AG08395 (cell line): ENCODE measurements at regions not wholly inside any gene's neighbourhood (a gene's known extent, or its start where the extent isn't known, plus 50 kb on each side); places are given as distances from the start of the nearest gene placed in this dataset.
"Not testable (repeated sequence)": the region's sequence is repeated elsewhere in the genome, so short reads cannot be mapped to it uniquely, and the experiment has no call there.

Source experiments
- DNase-seq: peaks from one replicate; pipeline ENCODE4 v3.0.0; 2012; ENCODE audit warnings: mixed read lengths, low spot score

- DNase-seq: no peak
These were observed 1680.9 kb downstream of the OLFM4 start for GRCh38 chr13:54709546-54709945.

GRCh38 chr13:54733639-54734038, 1705.0 kb downstream of the OLFM4 start:
- no peak for DNase-seq

GRCh38 chr13:54737211-54737610, 1708.6 kb downstream of the OLFM4 start:
- DNase-seq: not testable (repeated sequence)

DNA sequence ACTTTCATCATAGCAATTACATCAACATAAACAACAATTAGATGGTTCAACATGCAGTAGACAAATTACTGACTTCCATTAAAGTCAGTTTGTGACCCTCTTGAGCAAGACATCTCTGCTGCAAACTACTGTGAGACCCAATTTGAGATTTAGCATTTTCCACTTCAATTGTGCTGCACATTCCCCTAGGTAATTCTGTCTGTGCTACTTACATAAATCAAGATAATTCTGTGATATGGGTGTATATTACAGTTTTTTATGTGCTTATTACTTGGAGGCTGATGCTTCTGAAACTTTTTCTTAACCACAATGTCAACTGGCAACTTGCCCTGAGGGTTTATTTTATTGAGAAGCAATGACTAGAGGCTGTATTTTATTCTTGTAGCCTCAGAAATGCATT, 1714.4 kb downstream of the OLFM4 start:
- DNase-seq: no peak

DNA sequence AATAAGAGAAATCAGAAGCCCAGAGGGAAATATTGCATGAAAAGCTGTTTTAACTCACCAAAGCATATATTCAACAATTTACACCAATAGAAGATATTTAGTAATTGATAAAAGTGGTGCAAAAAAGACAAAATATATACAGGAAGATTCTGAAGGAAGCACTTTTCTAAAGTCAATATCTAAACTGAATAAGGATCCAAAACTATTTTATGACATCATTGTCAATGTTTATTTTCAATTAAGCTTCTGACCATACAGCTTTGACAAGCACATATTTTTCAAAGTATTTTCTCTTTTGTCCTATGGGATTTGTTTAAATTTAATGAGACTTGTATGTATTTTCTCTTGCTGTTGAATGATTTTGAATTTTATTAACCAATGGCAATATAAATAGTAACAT, 1716.1 kb downstream of the OLFM4 start:
- no peak for DNase-seq

DNA sequence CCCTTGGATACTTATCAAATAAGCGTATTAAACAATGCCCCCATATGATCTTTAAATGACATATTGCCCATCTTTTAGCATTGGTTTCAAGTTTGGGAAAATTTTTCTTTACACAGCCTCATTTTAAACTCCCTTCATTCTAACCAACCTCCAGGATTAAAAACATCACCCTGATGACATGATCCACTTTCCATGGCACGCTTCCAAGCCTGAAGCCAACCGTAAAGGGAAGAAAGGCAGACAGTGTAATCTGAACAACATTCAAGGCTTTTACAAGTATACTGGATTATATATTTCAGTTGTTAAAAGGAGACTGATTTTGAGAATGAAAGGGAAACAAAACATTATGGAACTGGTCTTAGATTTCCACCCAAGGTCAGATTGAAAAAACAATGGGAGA, 1721.9 kb downstream of the OLFM4 start:
- DNase-seq: no peak

DNA sequence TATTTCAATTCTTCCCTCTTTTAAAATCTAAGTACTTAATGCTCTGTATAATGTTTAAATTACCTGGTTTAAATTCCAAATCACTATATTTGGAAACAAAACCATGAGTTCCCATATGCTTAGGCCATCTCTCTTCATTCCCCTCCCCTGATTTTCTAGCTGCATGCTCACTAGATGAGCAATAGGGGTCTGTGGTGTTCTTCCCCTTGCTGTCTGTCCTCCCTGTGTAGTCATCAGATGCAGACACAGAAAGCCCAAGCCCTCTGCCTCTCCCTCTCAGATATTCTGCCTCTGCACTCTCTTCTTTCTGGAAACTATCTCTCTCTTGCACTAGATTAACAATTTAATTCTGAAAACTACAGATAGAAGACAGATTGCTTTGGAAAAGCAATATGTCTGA, 1730.2 kb downstream of the OLFM4 start:
- no peak for DNase-seq

DNA sequence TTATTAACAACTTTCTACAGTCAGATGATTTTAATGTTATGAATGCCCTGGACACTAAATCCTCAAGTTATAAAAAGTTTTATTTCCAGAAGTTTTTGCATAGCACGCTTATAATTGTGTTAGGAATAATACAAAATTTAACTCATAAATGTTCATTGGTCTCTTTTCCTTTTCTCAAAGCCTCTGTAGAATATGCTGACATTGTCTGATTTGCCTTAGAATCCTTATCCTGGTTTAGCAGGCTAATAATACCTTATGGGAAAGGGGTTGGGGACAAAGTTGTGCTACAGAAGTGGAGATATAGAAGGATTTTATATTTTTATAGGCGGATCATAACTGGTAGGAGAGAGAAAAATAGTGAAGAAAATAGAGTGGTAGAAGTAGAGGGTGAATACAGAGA, 1739.6 kb downstream of the OLFM4 start:
- no peak for DNase-seq

DNA sequence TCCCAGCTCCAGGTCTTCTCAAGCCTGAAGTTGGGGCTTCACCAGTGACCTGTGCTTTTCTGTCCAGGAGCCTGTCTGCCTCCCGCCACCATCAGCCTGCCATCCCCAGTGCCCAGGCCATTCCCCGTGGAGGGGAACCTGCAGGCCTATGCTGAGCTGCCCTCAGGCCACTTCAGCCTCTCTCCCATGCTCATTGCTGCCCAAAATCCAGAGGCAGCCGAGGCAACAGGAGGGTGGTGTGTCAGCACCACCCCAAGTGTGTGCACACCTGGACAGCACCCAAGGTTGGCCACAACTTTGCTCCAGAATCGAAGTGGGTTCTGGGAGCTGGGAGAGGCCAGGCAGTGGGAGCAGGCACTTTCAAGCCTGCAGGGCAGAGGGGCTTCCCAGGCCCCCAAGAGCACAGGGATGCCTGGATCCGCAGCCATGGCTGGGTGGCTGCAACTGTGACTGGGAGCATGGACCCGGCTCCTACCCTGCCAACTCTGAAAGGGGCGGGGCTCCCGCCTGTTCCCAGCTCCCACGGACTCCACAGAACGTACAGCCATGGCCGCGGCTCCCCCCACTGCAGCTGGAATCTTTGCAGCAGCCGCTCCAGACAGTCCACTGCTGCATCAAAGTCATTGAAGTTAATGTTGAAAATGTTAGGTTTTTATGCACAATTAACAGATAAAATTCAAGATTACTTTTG, 1747.0 kb downstream of the OLFM4 start:
- DNase-seq: no peak

DNA sequence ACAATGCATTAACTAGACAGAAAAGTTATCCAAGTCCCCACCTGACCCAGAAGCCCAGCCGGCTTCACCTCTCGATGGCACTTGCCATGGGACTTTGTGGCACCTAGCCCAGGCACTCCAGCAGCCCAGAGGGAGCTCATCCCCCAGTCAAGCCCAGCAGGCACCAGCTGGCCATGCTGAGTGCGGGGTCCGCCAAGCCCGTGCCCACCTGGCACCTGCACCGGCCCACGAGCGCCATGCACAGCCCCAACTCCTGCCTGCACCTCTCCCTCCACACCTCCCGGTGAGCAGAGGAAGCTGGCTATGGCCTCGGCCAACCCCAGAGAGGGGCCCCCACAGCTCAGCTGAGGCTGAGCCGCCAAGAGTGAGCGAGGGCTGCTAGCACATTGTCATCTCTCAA, 1759.1 kb downstream of the OLFM4 start:
- DNase-seq: no peak

DNA sequence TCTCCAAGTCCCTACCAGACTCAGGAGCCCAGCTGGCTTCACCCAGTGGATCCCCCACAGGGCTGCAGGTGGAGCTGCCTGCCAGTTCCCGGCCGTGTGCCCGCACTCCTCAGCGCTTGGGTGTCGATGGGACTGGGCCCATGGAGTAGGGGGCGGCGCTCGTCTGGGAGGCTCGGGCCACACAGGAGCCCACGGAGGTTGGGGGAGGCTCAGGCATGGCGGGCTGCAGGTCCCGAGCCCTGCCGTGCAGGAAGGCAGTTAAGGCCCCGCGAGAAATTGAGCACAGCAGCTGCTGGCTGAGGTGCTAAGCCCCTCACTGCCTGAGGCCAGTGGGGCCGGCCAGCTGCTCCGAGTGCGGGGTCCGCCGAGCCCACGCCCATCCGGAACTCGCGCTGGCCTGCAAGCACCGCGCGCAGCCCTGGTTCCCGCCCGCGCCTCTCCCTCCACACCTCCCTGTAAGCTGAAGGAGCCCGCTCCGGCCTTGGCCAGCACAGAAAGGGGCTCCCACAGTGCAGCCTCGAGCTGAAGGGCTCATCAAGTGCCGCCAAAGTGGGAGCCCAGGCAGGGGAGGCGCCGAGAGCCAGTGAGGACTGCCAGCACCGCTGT, 1771.1 kb downstream of the OLFM4 start:
- no peak for DNase-seq

- DNase-seq: no peak
These were observed 1773.6 kb downstream of the OLFM4 start for GRCh38 chr13:54802226-54802625.

GRCh38 chr13:54805743-54806142, 1777.1 kb downstream of the OLFM4 start:
- no peak for DNase-seq

DNA sequence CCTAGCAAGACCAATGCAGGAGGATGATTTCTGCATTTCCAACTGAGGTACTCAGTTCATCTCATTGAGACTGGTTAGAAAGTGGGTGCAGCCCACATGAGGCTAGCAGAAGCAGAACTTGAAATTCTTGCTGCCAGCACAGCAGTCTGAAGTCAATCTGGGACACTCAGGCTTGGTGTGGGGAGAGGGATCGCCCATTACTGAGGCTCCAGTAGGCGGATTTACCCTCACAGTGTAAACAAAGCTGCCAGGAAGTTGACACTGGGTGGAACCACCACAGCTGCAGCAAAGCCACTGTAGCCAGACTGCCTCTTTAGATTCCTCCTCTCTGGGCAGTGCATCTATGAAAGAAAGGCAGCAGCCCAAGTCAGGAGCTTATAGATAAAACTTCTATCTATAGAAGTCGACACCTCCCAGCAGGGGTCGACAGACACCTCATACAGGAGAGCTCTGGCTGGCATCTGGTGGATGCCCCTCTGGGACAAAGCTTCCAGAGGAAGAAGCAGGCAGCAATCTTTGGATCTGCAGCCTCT, 1793.4 kb downstream of the OLFM4 start:
- DNase-seq: not testable (repeated sequence)

- not testable (repeated sequence) for DNase-seq
These were observed 1800.9 kb downstream of the OLFM4 start for GRCh38 chr13:54829391-54830068.

DNA sequence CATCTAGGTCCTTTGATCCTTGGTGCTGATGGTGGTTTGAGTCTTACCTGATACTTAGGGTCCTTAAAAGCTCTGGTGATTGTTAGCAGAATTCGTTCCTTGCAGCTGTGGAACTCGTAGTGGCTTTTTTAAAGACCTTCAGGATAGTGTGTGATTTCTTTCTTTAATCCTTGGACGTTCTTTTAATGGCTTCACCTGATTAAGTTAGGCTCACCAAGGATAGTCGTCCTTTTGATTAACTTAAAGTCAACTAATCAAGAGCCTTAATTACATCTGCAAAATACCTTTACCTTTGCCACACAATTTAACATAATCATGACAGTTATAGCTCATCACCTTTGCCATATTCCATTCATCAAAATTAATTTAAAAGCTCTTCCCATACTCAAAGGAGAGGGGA, 1807.7 kb downstream of the OLFM4 start:
- DNase-seq: no peak

DNA sequence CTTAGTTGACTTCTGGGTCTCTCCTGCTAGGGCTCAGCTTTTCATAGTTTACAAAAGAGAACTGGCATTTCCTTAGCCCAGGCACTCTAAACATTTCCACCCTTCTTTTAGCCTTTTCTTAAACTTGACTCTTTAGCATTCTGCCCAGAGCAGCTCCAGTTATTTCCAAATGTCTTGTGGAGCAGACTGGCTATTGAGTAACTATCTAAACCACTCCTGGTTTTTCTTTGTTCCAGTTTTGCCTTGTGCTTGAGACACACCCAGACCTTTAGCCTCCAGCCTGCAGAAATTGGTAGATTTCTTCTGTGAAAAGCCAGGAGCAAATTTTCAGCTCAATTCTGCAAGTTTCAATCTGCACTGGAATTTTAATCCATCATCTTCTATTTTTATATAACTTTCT, 1813.1 kb downstream of the OLFM4 start:
- DNase-seq: no peak

DNA sequence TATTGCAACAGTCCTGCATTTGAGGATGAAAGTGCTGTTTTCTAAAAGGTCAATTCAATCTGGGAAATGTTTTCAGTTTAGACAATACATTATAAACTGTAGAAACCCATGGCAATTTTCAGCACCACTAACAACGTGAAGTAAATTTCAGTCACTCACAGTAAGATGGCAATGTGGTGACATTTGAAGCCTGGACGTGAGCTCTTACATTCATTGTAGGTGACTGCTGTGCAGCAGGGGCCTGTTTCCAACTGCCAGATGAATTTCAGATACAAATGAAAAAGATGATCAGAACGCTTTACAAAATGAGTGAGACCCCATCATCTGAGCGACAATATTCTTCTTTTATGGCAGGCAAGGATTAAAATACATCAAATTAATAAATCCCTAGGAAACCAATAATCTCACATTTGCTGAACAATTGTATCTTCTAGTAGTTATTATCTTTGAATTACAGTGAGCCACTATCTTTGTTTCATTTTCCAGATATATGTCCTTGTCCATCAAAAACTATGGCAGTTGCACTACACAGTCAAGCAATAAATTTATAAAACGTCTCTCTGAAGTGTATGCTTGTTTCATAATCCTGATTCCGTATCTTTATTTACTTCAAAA, 1816.8 kb downstream of the OLFM4 start:
- DNase-seq: no peak

GRCh38 chr13:54852831-54853230, 1824.2 kb downstream of the OLFM4 start:
- DNase-seq: no peak

GRCh38 chr13:54859827-54860226, 1831.2 kb downstream of the OLFM4 start:
- no peak for DNase-seq

- DNase-seq: no peak
These were observed 1846.5 kb downstream of the OLFM4 start for GRCh38 chr13:54875111-54875510.

DNA sequence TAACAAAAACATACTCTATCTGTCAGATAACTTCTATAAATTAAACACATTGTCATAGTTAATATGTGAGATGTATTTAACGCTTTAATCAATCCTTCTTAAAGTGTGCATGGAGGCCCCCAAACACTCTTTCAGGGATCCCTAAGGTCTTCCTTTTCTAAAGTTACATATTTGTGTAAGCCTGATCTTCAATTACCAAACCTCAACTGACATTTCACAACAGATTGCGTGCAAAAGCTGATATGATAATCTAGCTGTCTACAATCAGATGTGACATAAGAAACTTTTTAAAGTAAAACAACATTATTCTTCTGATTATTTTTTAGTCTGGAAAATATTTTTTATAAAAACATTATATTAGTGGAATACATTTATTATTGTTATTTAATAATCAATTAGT, 1850.4 kb downstream of the OLFM4 start:
- DNase-seq: no peak

- no peak for DNase-seq
These were observed 1856.1 kb downstream of the OLFM4 start for GRCh38 chr13:54884682-54885081.
